HepG2 (cell line): ENCODE measurements at regions not wholly inside any gene's neighbourhood (a gene's known extent, or its start where the extent isn't known, plus 50 kb on each side); places are given as distances from the start of the nearest gene placed in this dataset.

Experiments
- ATAC-seq: fragments of 200-7000 bp; cut with Tn5 transposase; 3 replicates; pipeline ENCODE4 v1.9.1; 2020; ENCODE audit warnings: mild to moderate bottlenecking, moderate library complexity
- BruUV-seq: library from RNA; stranded (reverse); fragments of 400-500 nt; replicated peaks from 2 replicates; lab custom pipeline; 2021; lab: Mats Ljungman, UMichigan
- CTCF ChIA-PET: fragments of 300-600 bp; formaldehyde crosslinking; extraction: SDS; loops from one replicate; lab custom pipeline; 2021; ENCODE audit warnings: low total read pairs, inconsistent platforms, low intra/inter-chr PET ratio; lab: Yijun Ruan, JAX
- POLR2A ChIA-PET: fragments of 350-600 bp; sonication (Branson Sonifier 250); formaldehyde crosslinking; loops from one replicate; lab custom pipeline; 2020; ENCODE audit warnings: antibody characterized with exemption, inconsistent platforms; lab: Yijun Ruan, JAX
- DNase-seq: peaks from one replicate; pipeline ENCODE4 v3.0.0-alpha.2; 2015; ENCODE audit warnings: low spot score
- FAIRE-seq: peaks from 3 replicates; lab custom pipeline; 2011; peaks lifted over from hg19 to GRCh38; lab: Jason Lieb, UNC
- H2AFZ ChIP-seq: one replicate; pipeline ENCODE4 v1.6.1; 2011; ENCODE audit warnings: low read length, inconsistent platforms
- H3K27ac ChIP-seq: fragments of 300-600 bp; 3 replicates; pipeline ENCODE4 v1.8.0; 2011; ENCODE audit warnings: mixed run types, mild to moderate bottlenecking, mixed read lengths, low read length, inconsistent platforms; ENCODE audit not compliant: insufficient read depth; ENCODE audit errors: extremely low read length
- H3K27me3 ChIP-seq, 2 experiments: fragments of 200-600 bp in 1 of 2; 2 replicates in 1 of 2; 3 replicates in 1 of 2; pipeline versions ENCODE4 v1.6.0 to v1.8.0; 2011; ENCODE audit warnings: low read length in 2 of 2, mild to moderate bottlenecking in 2 of 2, moderate library complexity in 2 of 2, inconsistent platforms in 1 of 2; ENCODE audit not compliant: insufficient read depth in 2 of 2, control insufficient read depth in 1 of 2
- H3K36me3 ChIP-seq, 2 experiments: fragments of 200-600 bp in 1 of 2; replicated peaks in 1 of 2; 2 replicates in 1 of 2; 3 replicates in 1 of 2; pipeline versions ENCODE4 v1.5.1 to v1.8.0; 2011; ENCODE audit warnings: low read length in 2 of 2, inconsistent platforms in 1 of 2; ENCODE audit not compliant: insufficient read depth in 2 of 2, control insufficient read depth in 1 of 2
- H3K4me1 ChIP-seq: 2 replicates; pipeline ENCODE4 v1.5.1; 2012; ENCODE audit warnings: low read length, inconsistent platforms; ENCODE audit not compliant: insufficient read depth
- H3K4me2 ChIP-seq: 2 replicates; pipeline ENCODE4 v1.6.0; 2011; ENCODE audit warnings: low read depth, low read length, inconsistent platforms
- H3K4me3 ChIP-seq, 3 experiments: fragments of 200-600 bp in 1 of 3; sonication (generic), shearing (Covaris generic) in 1 of 3; replicated peaks in 1 of 3; 2 replicates each; pipeline ENCODE4 v1.5.1; 2011 to 2016; ENCODE audit warnings: low read length in 3 of 3, inconsistent platforms in 2 of 3, low read depth in 2 of 3, mild to moderate bottlenecking in 2 of 3, control low read depth in 1 of 3, mixed read lengths in 1 of 3; ENCODE audit not compliant: insufficient read depth in 1 of 3
- H3K79me2 ChIP-seq: one replicate; pipeline ENCODE4 v1.6.1; 2011; ENCODE audit warnings: low read length, inconsistent platforms; ENCODE audit not compliant: insufficient read depth
- H3K9ac ChIP-seq: 2 replicates; pipeline ENCODE4 v1.6.0; 2011; ENCODE audit warnings: mild to moderate bottlenecking, low read depth, low read length, inconsistent platforms; ENCODE audit not compliant: insufficient read depth
- H3K9me3 ChIP-seq: 2 replicates; pipeline ENCODE4 v1.5.1; 2012; ENCODE audit warnings: mild to moderate bottlenecking, low read length
- H4K20me1 ChIP-seq: 2 replicates; pipeline ENCODE4 v1.6.0; 2011; ENCODE audit warnings: inconsistent platforms, mild to moderate bottlenecking, low read length, moderate library complexity; ENCODE audit not compliant: insufficient read depth
- FOXA3 ChIP-seq: IDR thresholded peaks from 2 replicates; pipeline ENCODE4 v1.6.1; 2016; ENCODE audit warnings: missing genetic modification reagents, missing compliant biosample characterization
- JARID2 ChIP-seq: sonication (generic); formaldehyde crosslinking; IDR thresholded peaks from 2 replicates; pipeline ENCODE4 v1.8.1; 2023; ENCODE audit warnings: missing genetic modification reagents, inconsistent platforms; ENCODE audit not compliant: insufficient replicate concordance
- SMC3 ChIP-seq: IDR thresholded peaks from 2 replicates; pipeline ENCODE4 v1.6.1; 2011; ENCODE audit warnings: low read length, improper control_type of control experiment
- SRSF4 ChIP-seq: fragments of 200-400 bp; formaldehyde crosslinking; IDR thresholded peaks from one replicate; pipeline ENCODE4 v1.6.1; 2018; ENCODE audit warnings: mild to moderate bottlenecking, low read depth, low read length, moderate library complexity; ENCODE audit not compliant: poor library complexity, severe bottlenecking
- ZNF724P ChIP-seq: sonication (generic); formaldehyde crosslinking; IDR thresholded peaks from 2 replicates; pipeline ENCODE4 v1.8.0; 2022; ENCODE audit warnings: missing genetic modification reagents, borderline replicate concordance
- WGBS: methylation state at CpG from one replicate; pipeline ENCODE4 v1.1.6; 2017; ENCODE audit warnings: low lambda C conversion rate; 5-methylcytosine and 5-hydroxymethylcytosine counted together
- in situ Hi-C: cut with HindIII; loops from 2 replicates; pipeline ENCODE4 v1.10.0; 2017; ENCODE audit warnings: low pct_unique_long_range_greater_than_20kb; ENCODE audit not compliant: extremely low pct_ligation_motif_present
- intact Hi-C: fragments of 100-400 bp; cut with micrococcal nuclease; formaldehyde crosslinking; loops from one replicate; pipeline ENCODE4 v1.10.0; 2022; ENCODE audit not compliant: unreplicated experiment
- TF ChIP-seq, protein P1 (sequence below): sonication (generic); formaldehyde crosslinking; IDR thresholded peaks from 2 replicates; pipeline ENCODE4 v1.5.0; 2020; ENCODE audit warnings: missing genetic modification reagents
- TF ChIP-seq, protein P2 (sequence below): sonication (generic); formaldehyde crosslinking; IDR thresholded peaks from 2 replicates; pipeline ENCODE4 v1.4.0; 2020; ENCODE audit warnings: low read depth, mild to moderate bottlenecking, missing genetic modification reagents
- TF ChIP-seq, protein P3 (sequence below), 2 experiments: sonication (generic) in 1 of 2; formaldehyde crosslinking in 1 of 2; IDR thresholded peaks; 2 replicates each; pipeline versions ENCODE4 v1.4.0 to v1.6.1; 2016 to 2020; ENCODE audit warnings: borderline replicate concordance in 1 of 2, low read depth in 1 of 2, mild to moderate bottlenecking in 1 of 2, missing genetic modification reagents in 1 of 2
- TF ChIP-seq, protein P4 (sequence below): sonication (generic); formaldehyde crosslinking; IDR thresholded peaks from 2 replicates; pipeline ENCODE4 v1.9.0; 2021; ENCODE audit warnings: mild to moderate bottlenecking, missing genetic modification reagents
- TF ChIP-seq, protein P5 (sequence below): conservative IDR thresholded peaks from 2 replicates; pipeline ENCODE4 v1.6.1; 2018; ENCODE audit warnings: missing genetic modification reagents

DNA sequence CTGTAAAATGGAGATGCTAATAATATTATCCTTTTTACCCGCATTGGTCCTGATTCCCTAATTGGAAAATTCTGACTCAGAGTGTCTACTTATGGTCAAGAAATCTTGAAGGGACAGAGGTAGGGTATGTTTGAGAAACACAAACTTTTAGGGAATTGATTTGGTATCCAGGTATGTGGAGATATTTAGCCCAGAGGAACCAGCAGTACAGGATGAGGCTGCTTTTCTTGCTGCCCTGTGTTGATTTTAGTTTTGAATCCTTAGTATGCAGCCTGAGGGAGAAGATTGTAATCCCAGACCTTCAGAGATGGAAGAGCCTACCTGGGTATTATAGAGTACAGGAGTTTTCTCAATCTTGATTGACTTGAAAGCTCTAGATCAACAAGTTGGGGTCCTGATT is 569.1 kb downstream of the PDCD6IP start:
- Histone ChIP-seq H3K79me2 (no peaks in the 10 kb centered on the region), H3K27ac (no peak overlapping the region), H3K9ac (no peak overlapping the region), H3K27me3 (no peaks in the 10 kb centered on the region), H3K36me3 (no peaks in the 10 kb centered on the region), H4K20me1 (no peaks in the 10 kb centered on the region), H3K4me1 (no peaks in the 10 kb centered on the region), H2AFZ (no peak overlapping the region), H3K9me3 (no peaks in the 10 kb centered on the region; the same call in 1 of the 2 replicates), H3K4me2 (no peak overlapping the region), H3K4me3 (no peak overlapping the region)
- WGBS: 0% methylated on average over 1 of the region's 1 CpG
- POLR2A ChIA-PET: no interaction called here
- CTCF ChIA-PET: no interaction called here
- in situ Hi-C loops: no loop called here
- FAIRE-seq (no peak), ATAC-seq (no peak), DNase-seq (no peak)
- intact Hi-C loops: no loop called here
- BruUV-seq: no TSS peak
- TF ChIP-seq, protein P1, sequence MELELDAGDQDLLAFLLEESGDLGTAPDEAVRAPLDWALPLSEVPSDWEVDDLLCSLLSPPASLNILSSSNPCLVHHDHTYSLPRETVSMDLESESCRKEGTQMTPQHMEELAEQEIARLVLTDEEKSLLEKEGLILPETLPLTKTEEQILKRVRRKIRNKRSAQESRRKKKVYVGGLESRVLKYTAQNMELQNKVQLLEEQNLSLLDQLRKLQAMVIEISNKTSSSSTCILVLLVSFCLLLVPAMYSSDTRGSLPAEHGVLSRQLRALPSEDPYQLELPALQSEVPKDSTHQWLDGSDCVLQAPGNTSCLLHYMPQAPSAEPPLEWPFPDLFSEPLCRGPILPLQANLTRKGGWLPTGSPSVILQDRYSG: no peak
- TF ChIP-seq ZNF724P (CRISPR knock-in tag) (no peak), JARID2 (CRISPR knock-in tag) (no peak), SMC3 (no peak), FOXA3 (no peak), SRSF4 (no peak)
- TF ChIP-seq, protein P2, sequence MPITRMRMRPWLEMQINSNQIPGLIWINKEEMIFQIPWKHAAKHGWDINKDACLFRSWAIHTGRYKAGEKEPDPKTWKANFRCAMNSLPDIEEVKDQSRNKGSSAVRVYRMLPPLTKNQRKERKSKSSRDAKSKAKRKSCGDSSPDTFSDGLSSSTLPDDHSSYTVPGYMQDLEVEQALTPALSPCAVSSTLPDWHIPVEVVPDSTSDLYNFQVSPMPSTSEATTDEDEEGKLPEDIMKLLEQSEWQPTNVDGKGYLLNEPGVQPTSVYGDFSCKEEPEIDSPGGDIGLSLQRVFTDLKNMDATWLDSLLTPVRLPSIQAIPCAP (CRISPR knock-in tag): no peak
- TF ChIP-seq, protein P3, sequence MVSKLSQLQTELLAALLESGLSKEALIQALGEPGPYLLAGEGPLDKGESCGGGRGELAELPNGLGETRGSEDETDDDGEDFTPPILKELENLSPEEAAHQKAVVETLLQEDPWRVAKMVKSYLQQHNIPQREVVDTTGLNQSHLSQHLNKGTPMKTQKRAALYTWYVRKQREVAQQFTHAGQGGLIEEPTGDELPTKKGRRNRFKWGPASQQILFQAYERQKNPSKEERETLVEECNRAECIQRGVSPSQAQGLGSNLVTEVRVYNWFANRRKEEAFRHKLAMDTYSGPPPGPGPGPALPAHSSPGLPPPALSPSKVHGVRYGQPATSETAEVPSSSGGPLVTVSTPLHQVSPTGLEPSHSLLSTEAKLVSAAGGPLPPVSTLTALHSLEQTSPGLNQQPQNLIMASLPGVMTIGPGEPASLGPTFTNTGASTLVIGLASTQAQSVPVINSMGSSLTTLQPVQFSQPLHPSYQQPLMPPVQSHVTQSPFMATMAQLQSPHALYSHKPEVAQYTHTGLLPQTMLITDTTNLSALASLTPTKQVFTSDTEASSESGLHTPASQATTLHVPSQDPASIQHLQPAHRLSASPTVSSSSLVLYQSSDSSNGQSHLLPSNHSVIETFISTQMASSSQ (IDR thresholded peaks at IDR 0.05; ENCODE audit: low read depth): no peak
- TF ChIP-seq, protein P3 (CRISPR knock-in tag; IDR thresholded peaks at IDR 0.05; ENCODE audit: borderline replicate concordance): no peak
- TF ChIP-seq, protein P4, sequence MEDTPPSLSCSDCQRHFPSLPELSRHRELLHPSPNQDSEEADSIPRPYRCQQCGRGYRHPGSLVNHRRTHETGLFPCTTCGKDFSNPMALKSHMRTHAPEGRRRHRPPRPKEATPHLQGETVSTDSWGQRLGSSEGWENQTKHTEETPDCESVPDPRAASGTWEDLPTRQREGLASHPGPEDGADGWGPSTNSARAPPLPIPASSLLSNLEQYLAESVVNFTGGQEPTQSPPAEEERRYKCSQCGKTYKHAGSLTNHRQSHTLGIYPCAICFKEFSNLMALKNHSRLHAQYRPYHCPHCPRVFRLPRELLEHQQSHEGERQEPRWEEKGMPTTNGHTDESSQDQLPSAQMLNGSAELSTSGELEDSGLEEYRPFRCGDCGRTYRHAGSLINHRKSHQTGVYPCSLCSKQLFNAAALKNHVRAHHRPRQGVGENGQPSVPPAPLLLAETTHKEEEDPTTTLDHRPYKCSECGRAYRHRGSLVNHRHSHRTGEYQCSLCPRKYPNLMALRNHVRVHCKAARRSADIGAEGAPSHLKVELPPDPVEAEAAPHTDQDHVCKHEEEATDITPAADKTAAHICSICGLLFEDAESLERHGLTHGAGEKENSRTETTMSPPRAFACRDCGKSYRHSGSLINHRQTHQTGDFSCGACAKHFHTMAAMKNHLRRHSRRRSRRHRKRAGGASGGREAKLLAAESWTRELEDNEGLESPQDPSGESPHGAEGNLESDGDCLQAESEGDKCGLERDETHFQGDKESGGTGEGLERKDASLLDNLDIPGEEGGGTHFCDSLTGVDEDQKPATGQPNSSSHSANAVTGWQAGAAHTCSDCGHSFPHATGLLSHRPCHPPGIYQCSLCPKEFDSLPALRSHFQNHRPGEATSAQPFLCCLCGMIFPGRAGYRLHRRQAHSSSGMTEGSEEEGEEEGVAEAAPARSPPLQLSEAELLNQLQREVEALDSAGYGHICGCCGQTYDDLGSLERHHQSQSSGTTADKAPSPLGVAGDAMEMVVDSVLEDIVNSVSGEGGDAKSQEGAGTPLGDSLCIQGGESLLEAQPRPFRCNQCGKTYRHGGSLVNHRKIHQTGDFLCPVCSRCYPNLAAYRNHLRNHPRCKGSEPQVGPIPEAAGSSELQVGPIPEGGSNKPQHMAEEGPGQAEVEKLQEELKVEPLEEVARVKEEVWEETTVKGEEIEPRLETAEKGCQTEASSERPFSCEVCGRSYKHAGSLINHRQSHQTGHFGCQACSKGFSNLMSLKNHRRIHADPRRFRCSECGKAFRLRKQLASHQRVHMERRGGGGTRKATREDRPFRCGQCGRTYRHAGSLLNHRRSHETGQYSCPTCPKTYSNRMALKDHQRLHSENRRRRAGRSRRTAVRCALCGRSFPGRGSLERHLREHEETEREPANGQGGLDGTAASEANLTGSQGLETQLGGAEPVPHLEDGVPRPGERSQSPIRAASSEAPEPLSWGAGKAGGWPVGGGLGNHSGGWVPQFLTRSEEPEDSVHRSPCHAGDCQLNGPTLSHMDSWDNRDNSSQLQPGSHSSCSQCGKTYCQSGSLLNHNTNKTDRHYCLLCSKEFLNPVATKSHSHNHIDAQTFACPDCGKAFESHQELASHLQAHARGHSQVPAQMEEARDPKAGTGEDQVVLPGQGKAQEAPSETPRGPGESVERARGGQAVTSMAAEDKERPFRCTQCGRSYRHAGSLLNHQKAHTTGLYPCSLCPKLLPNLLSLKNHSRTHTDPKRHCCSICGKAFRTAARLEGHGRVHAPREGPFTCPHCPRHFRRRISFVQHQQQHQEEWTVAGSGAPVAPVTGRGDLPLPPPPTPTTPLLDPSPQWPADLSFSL (CRISPR knock-in tag): no peak
- TF ChIP-seq, protein P5, sequence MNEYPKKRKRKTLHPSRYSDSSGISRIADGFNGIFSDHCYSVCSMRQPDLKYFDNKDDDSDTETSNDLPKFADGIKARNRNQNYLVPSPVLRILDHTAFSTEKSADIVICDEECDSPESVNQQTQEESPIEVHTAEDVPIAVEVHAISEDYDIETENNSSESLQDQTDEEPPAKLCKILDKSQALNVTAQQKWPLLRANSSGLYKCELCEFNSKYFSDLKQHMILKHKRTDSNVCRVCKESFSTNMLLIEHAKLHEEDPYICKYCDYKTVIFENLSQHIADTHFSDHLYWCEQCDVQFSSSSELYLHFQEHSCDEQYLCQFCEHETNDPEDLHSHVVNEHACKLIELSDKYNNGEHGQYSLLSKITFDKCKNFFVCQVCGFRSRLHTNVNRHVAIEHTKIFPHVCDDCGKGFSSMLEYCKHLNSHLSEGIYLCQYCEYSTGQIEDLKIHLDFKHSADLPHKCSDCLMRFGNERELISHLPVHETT: no peak
